Activated CD4-positive, alpha-beta T cell treated with anti-CD3 and anti-CD28 coated beads for 4 hours (primary cell): ENCODE measurements at regions not wholly inside any gene's neighbourhood (a gene's known extent, or its start where the extent isn't known, plus 50 kb on each side); places are given as distances from the start of the nearest gene placed in this dataset.

Source experiments
- DNase-seq, 2 donors: peaks; one replicate each; pipeline ENCODE4 v3.0.0-alpha.2; 2020

DNA sequence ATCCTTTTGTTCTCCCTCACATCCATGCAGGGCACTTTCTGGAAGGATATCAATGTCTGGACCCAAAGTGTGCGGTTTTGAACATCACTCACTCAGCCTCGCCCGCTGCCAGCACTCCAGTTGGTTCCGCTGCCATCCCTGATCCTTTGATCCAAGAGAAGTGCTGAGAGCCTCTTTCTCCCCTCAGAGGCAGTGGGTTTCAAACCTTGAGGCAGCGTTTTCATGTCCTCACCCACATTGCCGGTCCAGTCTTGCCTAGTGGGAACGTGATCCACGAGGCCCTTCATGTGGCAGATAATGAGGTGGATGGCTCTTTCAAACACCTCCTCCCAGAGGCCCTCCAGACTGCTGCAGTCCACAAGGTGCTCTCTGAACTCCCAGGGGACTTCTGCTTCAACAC lies 122.2 kb downstream of the ACTL8 start:
- DNase-seq = no peak

DNA sequence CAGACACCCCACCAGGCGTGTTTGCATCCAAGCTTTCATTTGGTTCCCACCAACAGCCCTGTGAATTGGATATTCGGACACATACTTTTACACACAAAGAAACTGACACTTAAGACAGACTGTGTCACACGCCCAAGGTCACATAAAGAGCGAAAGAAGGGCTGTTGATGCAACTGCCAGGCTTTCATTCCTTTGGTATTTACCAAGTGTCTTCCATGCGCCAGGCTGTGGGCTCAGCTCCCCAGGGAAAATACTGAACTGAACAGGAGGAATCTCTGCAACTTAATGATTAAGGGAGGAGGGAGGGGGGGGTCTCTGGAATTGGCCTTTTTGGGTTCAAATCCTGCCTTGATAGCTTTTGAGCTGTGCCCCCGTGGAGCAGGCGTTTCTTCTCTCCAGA lies 122.8 kb downstream of the ACTL8 start:
- no peak for DNase-seq

DNA sequence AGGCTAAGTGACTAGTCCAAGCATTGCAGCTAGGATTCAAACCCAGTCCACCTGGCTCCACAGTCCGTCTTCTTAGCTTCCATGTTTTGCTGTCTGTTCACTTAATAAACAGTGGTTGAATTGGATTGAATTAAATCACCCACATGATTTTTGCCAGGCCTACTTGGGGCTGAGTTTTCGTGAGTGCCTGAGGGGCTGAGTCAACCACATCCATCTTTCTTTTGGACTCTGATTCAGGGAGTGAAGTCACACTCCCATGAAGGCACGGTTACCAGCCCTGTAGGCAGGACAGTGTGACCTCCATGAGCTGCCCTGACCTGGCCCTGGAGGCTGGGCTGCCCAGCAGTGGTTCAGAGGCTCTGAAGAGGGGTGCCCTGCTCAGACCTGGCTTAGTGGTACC lies 123.7 kb downstream of the ACTL8 start:
- DNase-seq = no peak

DNA sequence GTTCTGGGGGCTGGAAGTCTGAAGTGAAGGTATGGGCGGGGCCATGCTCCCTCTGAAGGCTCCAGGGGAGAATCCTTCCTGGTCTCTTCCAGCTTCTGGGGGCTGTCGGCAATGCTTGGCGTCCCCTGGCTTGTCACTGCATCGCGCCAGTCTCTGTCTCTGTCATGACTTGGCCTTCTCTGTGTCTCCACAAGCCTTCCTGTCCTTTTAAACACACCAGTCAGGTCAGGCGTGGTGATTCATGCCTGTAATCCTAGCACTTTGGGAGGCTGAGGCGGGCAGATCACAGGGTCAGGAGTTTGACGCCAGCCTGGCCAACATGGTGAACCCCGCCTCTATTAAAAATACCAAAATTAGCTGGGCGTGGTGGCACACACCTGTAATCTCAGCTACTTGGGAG lies 125.3 kb downstream of the ACTL8 start:
- no peak for DNase-seq

DNA sequence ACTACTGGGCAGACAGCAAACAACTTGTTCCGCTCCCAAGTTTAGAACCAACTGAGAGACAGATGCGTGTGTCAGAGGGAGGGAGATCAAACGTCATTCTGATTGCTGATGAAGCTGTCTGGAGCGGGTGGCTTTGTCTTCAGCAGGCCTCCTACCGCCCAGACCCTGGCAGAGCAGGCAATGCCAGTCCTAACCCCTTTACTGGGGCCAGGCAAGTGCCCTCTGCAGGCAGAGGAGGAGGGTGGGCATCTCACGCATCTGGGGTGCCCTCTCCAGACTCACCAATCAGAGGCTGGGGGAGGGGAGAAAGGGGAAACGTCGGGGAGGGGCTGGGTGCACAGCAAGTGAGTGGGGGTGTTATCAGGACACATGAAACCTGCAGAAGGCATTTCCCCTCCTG lies 126.6 kb downstream of the ACTL8 start:
- DNase-seq = no peak

DNA sequence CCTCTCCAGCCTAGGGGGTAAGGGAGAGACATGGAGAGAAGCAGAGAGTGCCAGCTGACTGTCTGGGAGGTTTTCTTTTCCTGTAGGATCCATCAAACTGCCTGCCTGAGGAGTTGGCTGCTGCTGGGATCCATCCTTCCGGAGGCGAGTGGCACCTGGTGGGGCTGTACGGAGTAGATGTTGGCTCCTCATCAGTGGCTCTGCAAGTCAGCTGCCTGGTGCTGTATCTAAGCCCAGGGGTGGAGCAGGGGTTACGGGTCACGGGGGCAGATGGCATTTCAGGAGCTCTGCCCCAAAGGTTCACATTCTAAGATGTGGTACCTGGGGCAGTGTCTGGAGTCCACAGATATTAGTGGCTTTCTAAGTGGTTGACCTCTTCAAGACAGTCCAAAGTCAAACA lies 128.0 kb downstream of the ACTL8 start:
- DNase-seq = no peak

DNA sequence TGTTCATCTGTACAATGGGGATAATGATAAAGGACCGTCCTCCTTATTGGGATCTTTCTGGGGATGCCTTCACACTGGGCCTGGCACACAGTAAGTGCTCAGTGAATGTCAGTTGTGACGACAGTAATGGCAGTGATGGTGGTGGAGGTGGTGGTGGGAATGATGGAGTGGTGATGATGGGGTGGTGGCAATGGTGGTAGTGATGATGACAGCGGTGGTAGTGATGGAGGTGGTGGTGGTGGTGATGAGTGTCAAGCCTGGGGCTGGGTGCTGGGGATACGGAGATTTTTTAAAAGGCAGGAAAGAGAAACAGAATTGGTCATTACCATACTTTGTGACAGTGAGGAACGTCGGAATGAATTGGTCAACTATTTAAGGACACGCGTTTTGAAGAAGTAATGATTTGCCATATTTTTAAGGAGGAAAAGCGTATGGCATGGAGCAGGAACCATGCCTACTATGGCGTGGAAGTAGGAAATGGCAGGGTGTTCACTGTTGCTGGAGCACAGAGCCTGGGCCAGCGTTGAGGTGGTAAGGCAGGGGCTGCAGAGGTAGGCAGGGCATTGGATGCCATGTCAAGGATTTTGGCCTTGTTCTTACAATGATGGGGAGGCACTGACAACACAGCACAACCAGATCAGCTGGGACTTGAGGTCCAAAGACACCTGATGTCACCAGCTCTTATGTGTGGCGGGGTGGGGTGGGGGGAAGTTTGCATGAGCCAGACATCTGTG lies 128.7 kb downstream of the ACTL8 start:
- DNase-seq = no peak

DNA sequence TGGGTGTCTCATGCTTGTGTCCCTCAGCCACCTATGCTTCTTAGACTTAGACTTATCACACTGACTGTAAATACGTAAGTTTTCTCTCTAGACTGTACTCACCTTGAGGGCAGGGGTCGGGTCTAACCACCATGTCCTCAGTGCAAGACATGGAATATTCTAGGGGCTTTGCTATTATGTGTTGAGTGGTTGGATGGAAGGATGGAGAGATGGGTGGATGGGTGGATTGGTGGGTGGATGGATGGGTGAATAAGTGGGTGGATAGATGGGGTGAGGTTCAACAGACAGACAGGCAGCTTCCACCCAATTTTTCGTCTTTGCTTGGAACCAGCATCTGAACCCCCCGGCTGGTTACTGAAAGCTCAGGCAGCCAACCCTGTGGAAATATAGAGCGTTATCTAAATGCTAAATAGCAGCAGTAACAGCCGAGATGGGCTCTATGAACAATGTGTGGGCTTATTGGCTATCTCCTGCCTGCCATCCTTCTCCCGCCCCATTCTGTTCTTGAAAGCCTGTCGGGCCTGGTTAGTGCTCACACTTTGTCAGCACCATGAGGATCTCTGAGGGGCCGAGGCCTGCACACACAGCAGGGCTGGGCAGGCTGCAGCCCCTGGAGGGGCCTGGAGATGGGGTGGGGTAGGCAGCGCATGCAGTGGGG lies 130.7 kb downstream of the ACTL8 start:
- no peak for DNase-seq

DNA sequence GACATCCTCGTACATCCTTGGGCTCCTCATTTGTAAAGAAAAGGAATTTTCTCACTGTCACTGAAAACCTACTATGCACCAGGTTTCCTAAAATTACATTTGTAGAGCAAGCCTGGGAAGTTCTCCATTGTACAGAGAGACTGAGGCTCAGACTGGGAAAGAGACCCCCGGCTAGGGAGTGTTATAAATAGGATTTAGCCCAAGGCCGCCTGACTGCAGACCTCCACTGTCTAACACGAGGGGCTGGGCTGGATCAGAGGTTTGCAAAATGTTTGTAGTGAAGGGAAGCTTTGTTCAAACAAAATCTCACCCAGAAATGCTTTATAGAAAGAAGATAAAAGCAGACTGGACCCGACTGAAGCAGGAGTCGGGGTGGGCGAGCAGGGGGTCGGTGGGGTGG lies 131.3 kb downstream of the ACTL8 start:
- no peak for DNase-seq

DNA sequence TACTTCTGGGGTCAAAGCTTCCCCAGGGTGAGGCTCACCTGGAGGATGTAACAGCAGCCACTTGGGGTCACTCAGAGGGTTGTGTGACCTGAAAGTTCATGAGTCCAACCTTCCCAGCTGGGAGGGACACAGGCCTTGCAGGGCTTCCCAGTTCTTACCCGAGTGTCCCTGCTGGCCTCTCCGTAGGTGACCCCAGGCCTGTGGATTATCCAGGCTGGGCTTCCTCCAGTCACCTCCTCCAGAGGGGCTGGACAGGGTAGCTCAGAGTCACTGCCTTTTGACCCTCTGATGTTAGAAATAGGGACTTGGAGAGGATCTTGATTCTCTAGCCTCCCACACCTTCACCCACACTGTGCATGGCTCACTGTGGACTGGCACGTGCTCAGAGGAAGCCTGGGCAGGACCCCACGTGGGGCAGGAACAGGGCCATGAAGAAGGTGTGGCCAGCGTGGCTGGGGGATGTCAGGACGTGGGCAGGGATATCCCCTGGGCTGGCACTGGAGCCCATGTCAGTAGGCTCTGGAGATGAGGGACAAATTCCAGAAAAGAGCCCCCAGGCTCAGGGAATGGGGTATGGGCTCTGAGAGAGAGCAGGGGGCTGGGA lies 131.8 kb downstream of the ACTL8 start:
- no peak for DNase-seq

DNA sequence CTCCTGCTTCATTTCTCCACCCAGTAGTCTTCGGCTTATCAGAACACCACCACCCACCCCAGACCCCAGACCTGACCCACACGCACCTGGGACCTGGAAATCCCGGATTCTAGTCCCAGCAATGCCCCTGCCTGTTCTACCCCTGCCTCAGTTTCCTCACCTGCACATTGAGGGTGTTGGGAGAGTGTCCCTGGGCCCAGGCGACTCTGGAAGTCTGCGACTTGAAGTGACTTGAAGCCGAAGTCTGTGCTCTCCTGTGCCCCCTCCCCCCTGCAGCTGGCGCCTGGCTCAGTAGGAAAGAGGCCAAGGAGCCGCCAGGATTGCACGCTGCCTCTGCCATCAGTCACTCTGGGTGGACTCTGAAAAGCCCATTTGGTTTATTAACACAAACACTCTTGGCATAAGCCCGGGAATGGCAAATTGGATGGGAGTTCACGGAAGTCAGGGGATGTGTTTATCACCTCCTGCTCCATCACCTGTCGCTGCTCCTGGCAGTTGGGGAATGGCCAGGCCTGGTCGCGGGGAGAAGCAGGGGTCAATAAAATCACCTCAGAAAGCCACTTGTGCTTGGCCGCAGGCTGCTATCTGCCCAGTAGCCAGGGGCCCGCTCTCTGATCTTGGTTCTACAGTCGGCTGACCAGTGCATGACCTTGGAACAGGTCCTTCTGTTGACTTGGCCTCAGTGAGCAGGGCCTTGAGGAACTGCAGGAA lies 132.7 kb downstream of the ACTL8 start:
- no peak for DNase-seq

DNA sequence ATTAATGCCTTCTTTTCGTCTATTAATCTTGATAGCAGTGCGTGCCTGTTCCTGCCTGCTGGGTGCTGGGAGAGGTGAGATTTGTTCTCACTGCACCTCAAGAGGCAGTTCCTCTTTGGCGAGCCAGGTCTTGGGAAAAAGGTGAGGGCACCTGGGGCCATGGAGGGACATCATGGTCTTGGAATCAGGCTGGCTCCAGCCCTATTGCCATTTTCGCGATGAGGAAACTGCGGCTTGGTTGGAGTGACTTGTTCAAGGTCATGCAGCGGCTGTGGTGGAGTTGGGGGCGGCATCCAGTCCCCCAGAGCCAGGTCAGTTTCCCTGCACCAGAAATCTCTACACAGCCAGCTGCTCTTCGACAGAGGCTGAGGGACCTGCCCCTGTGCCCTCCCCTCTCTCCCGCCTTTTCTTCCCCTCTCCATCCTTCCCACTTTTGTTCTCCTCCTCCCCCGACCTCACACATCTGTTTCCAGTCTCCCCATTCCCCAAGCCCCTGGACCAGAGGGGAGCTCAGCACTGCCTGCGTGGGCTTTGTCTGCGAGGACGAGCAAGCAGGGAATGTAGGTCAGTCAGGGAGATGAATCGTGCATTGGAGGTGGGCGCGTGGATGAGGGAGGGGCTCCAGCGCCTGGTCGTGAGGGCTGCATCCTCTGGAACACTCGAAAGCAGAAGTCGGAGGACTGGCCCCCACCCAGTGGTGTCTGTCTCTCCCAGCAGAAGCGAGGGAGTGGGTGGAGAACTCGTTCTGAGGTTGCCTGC lies 135.1 kb downstream of the ACTL8 start:
- DNase-seq = no peak

DNA sequence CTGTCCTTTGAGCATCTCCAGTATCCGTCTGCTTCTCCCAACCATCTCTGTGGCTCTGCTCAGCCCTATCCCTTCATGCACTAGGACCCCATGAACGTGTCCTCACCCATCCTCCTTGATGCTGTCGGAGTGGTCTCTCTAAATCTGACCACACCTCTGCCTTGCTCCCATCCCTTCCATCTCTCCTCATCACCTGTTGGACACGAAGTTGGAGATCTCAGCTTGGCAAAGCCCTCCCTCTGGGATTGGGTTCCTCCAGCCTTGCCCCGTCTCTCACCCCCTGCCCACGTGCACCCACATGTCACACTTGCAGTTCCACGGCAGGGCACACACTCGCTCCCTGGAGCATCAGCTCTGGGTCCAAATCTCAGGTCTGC lies 135.7 kb downstream of the ACTL8 start:
- no peak for DNase-seq

DNA sequence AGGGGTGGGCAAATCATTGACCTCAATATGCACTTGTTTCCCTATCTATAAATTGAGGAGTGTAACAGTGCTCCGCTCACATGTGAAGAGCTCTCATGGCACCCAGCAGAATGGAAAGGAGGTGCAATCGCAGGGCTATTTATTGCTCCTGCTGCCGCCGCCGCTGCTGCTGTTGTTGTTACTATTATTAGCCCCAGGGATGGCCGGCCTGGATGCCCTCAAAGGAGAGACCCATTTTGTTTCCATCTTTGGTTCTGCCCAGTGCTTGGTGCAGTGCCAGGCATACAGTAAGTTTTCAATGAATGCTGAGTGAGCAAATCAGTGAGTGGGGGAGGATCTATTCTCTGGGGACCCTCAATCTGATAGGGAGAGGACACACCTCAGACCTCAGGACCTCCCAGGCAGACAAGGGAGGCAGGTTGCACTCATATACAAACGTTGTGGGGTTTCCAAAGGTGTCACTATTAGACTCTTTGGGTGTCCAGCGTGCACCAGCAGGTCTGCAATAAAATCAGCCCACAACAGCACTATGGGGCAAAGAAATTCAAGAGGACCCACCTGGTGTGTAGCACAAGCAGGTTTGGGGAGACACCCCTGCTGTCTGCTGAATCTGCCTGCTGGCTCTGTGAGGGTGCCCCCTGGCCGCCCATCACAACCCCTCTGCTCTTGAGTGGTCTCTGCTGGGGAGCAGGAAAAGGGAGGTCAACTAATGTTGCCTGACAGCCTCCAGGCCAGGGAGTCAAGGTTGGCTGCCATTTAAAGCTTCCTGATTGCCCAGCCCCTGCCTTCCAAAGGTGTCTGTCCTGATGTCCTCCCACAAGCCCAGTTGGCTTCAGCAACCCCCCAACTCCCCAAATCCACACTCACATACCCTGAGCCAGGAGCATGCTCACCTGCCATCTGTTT lies 136.3 kb downstream of the ACTL8 start:
- DNase-seq = no peak

DNA sequence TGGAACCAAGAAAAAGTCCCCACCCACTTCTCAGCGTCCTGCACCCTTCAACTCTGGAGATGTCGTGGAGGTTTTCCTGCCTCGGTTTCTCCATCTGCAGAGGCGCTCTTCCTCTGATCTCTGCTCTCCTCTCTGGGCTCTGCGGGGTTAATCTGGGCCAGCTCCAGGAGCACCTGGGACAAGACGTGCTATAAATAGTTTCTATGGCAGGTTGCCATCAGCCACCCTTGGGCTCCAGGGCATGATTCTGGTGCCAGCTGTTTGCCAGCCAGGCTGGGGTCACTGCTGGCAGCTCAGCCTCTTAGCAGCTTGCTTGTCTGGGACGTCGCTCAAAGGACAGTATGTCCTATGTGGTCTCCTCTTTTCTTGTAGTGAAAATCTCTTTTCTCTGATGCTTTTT lies 137.1 kb downstream of the ACTL8 start:
- DNase-seq = no peak

DNA sequence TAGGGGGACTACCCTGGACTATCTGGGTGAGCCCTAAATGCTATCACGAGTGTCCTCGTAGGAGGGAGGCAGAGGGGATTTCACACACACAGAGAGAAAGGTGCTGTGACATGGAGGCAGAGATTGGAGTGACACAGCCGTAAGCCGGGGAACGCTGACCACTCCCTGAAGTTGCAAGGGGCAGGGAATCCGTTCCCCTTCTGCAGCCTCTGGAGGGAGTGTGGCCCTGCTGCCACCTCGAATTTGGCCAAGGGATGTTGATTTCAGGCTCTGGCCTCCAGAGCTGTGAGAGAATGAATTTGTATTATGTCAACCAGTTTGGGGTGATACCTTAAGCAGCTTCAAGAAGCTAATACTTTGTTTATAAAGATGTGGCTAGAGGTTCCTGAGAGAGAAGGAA lies 137.7 kb downstream of the ACTL8 start:
- DNase-seq = no peak

DNA sequence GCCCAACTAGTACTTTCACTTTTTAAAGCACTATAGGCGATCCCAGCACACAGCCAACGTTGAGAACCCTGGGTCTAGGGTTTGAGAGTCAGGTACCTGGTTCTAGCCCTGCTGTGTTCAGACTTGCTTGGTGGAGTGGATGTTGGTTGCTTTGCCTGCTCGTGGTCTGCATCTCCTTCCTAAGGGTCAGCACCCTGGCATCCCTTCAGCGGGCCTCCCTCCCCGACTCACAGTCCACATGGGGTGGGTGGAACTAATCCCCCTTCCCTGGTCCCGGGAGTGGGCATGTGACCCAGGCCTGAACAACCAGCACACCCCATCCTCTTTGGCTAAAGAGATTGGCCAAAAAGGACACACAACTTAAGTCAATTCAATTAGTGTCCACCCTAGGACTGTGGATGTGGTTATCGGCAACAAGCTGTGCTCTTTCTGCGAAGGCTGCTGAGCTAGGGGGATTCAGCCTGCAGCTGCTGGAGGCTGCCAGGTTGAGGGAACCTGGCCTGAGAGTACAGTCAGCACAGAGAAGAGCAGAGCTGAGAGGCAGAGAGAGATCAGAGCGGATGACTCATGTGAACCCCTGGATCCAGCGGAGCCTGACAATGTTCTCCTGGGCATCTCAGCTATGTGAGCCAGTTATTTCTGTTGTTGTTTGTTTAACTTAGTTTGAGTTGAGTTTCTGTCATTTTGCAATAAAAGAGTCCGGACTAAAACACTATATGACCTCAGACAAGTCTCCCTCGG lies 138.9 kb downstream of the ACTL8 start:
- no peak for DNase-seq

DNA sequence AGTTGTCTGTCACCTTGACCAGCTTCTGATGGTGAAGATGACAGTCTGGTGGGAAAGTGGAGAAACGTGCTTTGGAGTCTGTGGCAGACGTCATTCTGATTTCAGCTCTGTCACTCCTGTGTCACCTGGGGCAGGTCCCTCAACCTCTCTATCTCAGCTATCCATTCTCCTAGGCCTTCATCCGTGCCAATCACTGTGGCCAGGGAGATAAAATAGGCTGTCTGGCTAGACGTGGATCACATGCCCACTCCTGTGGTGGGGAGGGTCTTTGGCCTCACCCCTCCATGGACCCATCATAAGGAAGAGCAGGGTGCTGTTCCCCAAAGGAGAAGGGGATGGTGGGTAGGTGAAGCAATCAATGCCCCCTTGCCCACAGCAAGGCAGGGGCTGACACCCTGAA lies 140.3 kb downstream of the ACTL8 start:
- DNase-seq = no peak

DNA sequence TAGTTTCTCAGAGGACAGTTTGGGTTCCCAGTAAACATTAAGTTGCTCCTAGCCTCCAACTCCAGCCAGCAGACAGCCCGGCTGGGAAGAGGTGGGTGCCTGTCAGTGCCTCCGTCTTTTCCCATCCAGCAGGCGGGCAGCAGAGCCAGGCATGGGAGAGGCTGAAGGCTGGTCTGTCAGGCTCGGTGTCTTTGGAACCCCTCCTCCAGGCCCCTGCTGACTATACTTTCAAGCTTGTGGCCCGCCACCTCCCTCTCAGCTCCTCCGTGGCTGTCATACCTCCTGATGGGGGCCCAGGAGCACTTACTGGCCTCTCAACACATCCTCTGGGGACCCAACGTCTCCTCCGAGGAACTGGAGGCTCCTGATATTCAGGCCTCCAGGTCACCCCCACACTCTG lies 140.9 kb downstream of the ACTL8 start:
- DNase-seq = no peak

DNA sequence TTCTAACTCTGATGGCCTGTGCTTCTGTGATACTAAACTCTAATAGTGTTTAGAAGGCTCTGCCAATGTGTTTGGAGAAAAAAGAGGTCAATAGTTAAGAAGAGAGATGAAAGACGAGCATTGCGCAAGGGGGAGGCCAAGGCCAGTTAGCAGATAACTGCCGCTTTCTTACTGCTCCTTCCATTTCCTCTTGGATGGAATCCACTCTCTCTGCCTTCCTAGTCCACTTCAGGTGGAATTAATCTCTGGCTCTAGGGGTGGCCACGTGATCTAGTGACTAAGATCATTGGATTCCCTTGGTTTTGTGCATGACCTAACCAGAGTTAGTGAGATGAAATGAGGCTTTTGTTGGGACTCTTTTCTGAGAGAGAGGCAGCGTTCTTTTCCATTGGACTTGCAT lies 148.3 kb downstream of the ACTL8 start:
- no peak for DNase-seq

DNA sequence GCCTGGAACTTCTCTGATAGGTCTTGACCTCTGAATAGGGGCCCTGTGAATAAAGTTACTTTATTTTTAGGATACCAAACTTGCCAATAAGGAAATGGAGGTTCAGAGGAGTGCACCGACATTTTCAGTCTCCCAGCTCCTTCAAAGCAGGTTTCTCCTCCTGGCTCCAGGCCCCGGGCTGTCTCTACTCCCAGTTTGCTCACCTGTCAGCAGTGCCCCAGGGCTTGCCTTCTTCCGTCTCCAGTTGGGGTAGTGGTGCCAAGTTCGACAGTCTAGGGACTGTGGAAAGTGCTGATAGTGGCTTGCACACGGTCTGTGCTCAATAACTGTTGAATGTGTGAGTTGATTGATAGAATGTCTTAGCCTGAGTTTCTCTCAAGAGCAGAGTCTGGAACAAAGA lies 149.2 kb downstream of the ACTL8 start:
- DNase-seq = no peak
